GM19395 (cell line): ENCODE measurements at regions not wholly inside any gene's neighbourhood (a gene's known extent, or its start where the extent isn't known, plus 50 kb on each side); places are given as distances from the start of the nearest gene placed in this dataset.

ENCODE experiments used
- ATAC-seq: cut with Tn5 transposase; IDR thresholded peaks from one replicate; pipeline ENCODE4 v1.9.1; 2021; ENCODE audit warnings: mild to moderate bottlenecking, moderate library complexity; ENCODE audit not compliant: unreplicated experiment

DNA sequence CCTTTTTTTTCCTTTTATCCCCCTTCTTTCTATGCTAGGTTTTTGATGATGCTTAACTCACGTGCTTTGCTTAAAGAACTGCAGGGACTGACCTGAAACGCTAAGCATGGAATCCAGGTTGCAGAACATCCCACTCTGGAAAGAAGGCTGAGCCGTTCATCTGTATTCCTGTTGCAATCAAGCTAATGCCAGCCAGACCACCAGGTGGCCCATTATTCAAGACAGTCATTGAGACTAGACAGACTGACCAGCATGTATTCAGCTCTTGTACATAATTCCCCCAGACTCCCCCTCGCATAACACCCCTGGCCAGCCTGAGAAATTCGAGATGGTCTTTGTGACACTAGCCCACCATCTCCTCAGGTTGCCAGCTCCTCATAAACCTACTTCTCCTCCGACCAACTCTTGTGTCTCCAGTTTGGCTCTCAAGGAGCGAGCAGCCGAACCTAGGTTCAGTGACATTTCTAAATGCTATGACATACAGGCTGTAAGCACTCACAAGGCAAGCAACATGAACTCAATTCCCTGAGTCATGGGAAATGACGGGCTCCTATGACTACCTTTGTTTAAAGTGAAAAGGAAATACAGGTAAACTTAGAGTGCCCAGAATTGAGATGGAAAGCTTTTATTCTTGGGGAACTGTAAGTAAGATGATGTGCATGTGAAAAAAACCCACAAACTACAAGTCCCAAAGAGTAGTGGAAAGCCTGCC, 309.3 kb upstream of the CDYL start:
- ATAC-seq, result no peak

- no peak for ATAC-seq
Measured at GRCh38 chr6:4466261-4466660, 309.9 kb upstream of the CDYL start.

- no peak for ATAC-seq
Measured at GRCh38 chr6:4464638-4465037, 311.6 kb upstream of the CDYL start.

DNA sequence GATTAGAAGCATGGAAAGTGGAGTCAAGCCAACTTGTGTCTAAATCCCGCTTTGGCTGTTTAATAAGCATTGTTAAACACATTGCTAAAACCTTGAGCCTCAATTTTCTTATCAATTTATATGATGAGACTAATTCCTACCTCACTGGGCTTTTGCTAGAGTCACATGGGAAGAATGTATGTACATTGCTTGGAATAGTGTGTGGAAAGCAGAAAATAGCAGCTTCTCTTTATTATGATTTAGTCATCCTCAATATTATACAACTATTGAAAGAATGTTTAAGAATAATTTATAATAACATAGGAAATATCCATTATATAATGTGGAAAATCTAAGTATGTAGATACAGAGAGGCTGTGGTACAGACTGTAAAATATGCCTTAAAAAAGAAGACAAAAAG, 313.0 kb upstream of the CDYL start:
- no peak for ATAC-seq

DNA sequence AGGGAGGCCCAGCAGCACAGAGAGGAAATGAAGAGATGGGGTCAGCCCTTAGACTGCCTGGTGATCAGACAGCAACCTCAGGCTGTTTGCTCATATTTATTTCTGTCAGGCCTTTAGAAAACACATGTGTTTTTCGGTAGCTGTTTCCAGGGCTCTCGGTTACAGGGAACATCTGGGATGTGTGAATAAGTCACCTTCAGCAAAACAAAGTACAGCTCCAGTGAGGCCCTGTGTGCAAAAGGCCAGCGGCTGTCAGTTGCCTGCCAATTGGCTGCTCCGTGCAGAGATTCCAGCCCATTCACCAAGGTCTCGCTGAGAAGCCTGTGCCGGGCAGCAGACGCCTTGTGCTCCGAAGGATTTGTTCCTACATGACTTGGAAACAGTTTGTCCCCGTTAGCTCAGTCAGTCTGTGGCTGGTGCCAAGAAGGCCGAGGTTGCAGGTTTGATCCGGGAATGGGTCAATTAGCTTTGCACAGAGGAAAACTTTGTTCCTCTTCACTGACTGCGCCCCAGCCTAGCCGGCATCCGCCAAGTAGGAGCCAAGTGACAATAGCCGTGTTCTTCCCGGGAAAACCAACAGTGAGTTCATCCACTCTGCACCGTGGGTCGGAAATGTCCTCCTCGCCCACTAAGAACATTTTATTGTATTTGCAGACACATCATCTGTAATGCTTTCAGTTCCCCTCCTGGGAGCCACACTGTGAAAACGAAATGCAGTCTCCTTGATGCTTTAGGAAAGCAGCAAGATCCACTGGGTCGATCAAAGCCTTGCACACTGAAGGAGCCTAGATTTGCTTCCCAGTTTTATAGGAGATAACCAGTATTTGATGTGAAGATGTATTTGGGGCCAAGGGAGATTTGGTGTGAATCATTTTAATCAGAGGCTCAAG, 315.4 kb upstream of the CDYL start:
- ATAC-seq, result no peak

DNA sequence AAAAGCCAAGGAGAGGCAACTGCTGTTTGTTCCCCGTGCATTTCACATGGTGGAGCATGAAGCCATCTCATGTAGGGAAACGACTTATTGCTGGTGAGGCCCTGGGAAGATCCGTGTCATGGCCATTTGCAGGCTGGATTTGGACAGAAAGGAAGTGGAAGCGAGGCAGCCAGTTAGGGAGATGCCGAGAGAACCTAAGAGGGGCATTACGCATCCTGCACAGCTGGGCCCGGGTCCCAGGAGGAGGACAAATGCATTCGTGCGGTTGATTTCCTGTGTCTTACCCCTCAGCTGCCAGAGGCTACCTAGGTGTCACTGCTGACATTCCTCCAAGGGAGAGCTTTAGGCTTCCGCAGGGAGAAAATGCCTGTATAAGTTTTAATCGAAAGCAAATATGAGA, 316.2 kb upstream of the CDYL start:
- ATAC-seq, result no peak

DNA sequence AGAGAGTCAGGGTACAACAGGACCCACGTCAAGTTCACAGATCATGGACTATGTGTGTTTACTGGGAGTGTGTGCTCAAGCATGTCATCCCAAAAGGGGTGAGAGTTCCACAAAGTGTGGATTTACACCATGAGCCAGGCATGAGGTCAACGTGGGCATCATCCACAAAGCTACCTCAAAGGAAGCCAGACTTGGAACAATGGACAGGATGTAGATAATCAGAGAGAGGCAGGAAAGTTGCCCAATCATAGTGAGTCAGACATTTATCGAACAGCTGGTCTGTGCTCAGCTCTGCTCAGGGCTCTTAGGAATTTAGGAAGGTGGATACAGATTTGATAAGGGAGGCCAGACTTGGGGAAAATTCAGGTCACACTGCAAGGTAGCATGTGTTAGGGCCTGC, 317.2 kb upstream of the CDYL start:
- no peak for ATAC-seq

DNA sequence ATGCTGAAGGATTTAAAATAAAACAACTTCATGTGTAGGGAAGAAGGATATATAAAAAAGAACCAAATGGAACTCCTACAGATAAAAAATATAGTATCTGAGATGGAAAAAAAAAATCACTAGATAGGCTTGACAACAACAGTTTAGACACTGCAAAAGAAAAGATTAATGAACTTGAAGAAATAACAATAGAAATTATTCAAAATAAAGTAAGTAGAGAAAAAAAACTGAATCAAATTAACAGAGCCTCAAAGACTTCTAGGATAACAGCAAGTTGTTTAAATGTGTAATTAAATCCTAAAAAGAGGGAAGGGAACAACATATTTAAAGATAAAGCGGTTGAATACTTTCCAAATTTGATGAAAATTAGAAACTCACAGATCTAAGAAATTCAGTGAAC, 316.3 kb upstream of the ECI2 start:
- ATAC-seq, result no peak

GRCh38 chr6:4451081-4451480, 315.7 kb upstream of the ECI2 start:
- ATAC-seq, result no peak

GRCh38 chr6:4450237-4450636, 314.9 kb upstream of the ECI2 start:
- no peak for ATAC-seq

- ATAC-seq, result no peak
Measured at GRCh38 chr6:4449409-4449808, 314.0 kb upstream of the ECI2 start.

GRCh38 chr6:4448841-4449240, 313.5 kb upstream of the ECI2 start:
- no peak for ATAC-seq

GRCh38 chr6:4447639-4448330, 312.4 kb upstream of the ECI2 start:
- ATAC-seq, result no peak

- no peak for ATAC-seq
Measured at GRCh38 chr6:4446982-4447381, 311.6 kb upstream of the ECI2 start.

DNA sequence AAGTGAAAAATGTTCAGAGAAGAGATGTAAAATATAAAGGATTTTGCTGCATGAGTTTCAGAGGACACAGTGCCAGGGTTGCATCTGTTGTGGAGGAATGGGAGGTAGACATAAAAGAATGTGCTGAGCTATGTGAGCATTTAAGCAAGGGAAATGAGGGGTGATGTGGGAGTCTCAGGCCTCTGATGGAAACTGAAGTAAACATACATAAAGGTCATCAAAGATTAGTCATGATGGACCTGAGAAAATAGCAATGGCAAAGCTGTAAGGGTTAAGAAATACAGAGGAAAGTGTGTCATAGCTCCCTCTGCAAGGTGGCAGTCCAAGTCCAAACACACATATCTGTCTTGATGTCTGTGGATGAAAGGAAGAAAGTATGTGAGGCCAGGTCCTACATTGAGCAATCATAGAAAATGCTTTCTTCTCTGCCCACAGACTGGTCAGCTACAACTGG, 306.6 kb upstream of the ECI2 start:
- no peak for ATAC-seq

DNA sequence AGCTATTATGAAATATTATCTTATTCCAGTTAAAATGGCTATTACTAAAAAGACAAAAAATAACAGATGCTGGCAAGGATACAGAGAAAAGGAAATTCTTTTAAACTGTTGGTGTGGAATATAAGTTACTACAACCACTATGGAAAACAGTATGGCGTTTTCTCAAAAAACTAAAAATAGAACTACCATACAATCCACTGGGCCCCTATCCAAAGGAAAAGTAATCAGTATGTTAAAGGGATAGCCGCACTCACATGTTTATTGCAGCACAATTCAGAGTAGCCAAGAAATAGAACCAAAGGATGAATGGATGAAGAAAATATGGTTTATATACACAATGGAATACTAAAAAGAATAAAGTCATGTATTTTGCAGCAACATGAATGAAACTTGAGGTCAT, 303.8 kb upstream of the ECI2 start:
- no peak for ATAC-seq

DNA sequence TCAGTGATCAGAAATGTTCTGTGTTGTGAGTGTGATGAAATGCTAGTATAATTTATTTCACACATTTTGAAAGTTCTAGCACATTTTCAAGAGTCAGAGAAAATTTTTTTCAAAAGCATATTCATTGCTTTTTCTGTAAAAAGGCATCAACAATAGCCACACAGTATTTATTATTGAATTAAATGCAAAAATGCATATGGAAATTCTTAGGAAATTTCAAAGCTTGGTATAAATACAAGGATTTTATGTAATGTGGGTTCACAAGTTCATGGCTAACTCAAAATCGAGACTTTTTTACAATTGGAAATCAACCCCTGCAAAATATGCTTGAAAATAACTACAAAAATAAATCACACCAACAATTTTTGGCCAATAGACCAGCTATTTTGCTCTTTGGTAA, 302.0 kb upstream of the ECI2 start:
- ATAC-seq, result no peak

- no peak for ATAC-seq
Measured at GRCh38 chr6:4435981-4436445, 300.6 kb upstream of the ECI2 start.

- no peak for ATAC-seq
Measured at GRCh38 chr6:4434655-4435054, 299.3 kb upstream of the ECI2 start.

GRCh38 chr6:4433199-4433598, 297.8 kb upstream of the ECI2 start:
- ATAC-seq, result no peak

DNA sequence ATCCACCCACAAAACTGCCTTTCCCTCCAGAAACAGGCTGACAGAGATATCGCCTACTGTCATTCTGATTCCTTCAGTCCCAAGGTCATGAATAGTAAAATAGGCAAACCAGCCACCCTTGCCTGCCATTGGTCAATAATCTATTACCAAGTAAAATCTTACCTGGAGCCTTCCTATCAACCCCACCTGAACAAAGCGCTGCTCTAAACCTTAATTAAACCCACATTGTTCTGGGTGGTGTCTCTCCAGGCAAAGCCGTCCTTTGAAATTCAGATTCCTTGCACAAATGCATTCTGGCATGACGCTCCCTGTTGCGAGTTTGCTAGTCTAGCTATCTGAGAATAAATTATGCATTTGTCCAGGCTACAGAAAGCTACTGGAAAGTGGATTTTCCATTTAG, 291.6 kb upstream of the ECI2 start:
- ATAC-seq, result no peak

- ATAC-seq, result no peak
Measured at GRCh38 chr6:4421837-4422236, 286.5 kb upstream of the ECI2 start.
